HG03378 (cell line): ENCODE measurements at regions not wholly inside any gene's neighbourhood (a gene's known extent, or its start where the extent isn't known, plus 50 kb on each side); places are given as distances from the start of the nearest gene placed in this dataset.

Experiments used
- ATAC-seq: cut with Tn5 transposase; IDR thresholded peaks from one replicate; pipeline ENCODE4 v1.9.1; 2021; ENCODE audit warnings: mild to moderate bottlenecking, moderate library complexity; ENCODE audit not compliant: unreplicated experiment

DNA sequence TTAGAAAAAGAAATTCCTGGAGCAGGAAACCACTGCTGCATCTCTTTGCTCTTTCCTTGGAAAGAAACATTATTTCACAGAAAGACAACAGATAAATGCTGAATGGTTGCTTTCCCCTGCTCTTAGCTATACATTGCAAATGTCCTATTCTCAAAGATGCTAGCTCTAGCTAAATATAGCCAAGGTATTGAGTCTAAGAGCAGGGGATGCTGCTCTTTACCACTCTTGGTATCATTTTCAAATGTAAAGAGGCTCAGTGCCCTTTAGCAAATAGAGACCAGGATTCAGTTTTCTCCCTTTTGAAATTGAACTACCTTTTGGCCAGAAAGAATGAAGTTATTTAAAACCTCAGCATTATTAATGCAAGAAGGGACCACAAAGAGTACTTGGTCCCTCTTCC, 104.0 kb upstream of the FUT8 start:
- ATAC-seq, result no peak

DNA sequence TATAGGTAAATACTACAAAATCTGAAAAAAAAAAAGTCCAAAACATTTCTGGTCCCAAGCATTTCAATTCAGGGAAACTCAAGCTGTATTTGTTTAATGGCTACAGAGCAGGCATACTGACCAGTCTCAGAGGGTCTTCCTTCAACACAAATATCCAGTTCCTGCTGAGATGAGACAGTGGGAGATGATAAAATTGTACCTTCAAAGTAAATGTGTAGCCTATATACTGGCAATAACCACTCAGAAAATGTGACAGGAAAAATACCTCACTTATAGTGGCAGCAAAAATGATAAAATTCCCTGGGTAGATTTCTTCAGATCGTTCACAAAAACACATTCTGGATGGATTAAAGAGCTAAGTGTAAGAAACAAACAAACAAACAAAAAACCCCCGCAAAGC, 102.0 kb upstream of the FUT8 start:
- ATAC-seq, result no peak

GRCh38 chr14:65312859-65313258, 99.7 kb upstream of the FUT8 start:
- no peak for ATAC-seq

- ATAC-seq, result peak; percentile 63
Measured at GRCh38 chr14:65318636-65319506, 93.7 kb upstream of the FUT8 start.

DNA sequence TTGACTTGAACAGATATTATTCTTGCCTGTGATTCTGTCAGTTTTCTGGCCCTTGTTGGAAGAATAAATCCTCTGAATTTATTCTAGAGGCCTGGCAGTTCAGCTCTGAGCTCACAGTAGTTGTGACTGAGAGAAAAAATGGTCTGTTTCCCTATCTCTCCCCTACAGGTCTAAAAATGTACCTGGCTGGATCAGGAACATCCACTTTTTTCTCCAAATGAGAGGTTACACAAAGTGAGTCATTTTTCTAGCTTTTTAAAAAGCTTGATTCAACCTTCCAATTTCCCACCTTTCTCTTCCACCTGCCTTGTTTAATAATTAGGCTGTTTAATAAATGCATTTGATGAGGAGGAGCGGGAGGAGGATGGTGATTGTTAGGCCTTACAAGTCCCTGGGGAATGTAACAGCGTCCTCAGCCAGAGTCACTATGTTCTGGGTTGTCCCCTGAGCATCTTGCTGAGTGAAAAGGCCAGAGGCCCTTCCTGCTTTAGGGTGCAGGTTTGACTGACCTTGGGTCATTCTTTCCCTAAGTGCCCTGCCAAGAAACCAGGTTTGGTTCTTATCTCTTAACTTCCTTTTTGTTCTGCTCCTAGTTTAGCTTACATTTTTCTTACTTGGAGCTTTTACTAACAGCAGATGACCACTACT, 91.7 kb upstream of the FUT8 start:
- no peak for ATAC-seq

DNA sequence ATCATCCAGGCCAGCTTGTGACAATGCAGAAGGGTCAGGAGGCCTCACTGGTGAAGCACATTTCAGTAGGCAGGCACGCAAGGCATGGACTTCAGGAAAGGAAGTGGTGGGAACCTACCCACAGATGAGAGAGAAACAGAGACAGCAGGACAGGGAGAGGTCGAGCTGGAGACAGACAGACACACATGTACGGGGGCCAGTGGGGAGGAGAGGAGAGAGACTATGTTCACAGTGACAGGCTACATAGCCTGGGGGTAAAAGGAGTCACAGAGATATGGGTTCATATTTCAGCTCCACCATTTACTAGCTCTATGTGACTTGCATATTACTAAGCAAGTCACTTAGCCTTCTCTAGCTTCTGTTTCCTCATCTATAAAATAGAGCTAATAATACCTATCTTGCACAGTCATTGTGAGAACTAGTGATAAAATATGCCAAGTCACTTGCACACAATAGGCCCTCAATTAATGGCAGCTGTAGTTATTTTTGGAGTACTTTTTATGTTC, 91.1 kb upstream of the FUT8 start:
- ATAC-seq, result peak; percentile 45

GRCh38 chr14:65329481-65329880, 83.0 kb upstream of the FUT8 start:
- ATAC-seq, result no peak

GRCh38 chr14:65329911-65330310, 82.6 kb upstream of the FUT8 start:
- ATAC-seq, result no peak

DNA sequence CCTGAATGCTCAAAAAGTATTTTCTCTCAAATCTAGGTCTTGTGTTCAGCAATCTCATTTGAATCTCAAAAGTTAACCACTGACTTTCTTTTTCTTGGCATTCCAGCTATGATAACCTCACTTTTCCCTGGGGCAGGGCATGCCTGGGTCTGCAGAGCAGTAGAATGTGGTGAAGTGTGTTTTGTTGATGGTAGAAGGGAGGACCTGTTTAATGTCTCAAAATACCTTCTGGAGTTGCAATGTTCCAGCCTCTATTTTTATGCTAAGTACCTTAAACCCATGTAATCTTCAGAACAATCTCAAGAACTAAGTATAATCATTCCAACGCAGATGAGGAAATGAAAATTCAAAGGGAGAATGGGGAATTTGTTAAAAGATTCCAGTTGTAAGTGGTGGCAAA, 82.1 kb upstream of the FUT8 start:
- no peak for ATAC-seq

DNA sequence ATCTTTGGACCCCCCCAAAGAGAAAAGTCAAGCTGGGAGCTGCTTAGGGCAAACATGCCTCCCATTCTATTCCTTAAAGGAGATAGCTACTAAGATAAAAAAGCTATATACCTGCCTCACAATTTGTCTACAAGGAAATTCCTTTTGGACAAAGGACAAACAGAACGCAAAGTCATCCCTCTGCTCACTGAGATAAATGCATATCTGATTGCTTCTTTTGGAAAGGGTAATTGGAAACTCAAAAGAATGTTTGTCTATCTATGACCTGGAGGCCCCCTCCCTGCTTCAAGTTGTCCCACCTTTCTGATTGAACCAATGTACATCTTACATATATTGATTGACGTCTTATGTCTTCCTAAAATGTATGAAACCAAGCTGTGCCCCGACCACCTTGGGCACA, 80.9 kb upstream of the FUT8 start:
- ATAC-seq, result no peak

GRCh38 chr14:65332141-65332871, 80.2 kb upstream of the FUT8 start:
- no peak for ATAC-seq

DNA sequence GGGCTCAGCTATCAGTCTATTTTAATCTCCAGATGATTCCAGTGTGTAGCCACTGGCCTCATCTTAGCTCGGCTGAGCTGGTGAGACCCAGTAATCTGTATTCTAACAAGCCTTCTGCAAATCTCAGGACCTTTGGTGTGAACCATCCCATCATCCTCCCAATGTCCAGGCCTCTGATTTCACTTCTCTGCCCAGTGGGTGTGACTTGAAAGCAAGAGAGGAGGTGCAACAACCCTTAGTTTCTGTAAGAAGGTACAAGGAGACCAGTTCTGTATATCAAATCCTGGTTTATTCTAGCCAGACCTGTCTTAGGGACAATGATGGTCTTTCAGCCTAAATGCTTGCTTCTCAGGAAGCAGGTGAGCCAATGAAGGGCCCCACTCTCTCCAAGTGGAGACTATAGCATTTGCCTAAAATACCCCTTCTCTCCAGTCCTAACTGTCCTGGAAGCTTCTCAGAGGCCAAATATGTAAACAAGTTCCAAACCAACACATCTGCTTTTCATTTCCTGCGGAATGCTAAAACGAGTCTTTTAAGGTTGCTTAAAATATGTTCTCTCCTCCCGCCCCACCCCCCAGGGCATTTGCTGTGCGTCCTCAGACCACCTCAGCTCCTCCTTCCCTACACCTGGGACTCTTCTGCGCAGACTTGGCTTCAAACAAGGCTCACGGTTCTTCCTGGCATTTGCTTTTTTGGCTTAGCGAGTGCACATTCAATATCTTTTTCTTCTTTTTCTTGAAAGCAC, 78.4 kb upstream of the FUT8 start:
- no peak for ATAC-seq

GRCh38 chr14:65334765-65335410, 77.6 kb upstream of the FUT8 start:
- ATAC-seq, result no peak

- no peak for ATAC-seq
Measured at GRCh38 chr14:65335411-65335947, 77.1 kb upstream of the FUT8 start.

DNA sequence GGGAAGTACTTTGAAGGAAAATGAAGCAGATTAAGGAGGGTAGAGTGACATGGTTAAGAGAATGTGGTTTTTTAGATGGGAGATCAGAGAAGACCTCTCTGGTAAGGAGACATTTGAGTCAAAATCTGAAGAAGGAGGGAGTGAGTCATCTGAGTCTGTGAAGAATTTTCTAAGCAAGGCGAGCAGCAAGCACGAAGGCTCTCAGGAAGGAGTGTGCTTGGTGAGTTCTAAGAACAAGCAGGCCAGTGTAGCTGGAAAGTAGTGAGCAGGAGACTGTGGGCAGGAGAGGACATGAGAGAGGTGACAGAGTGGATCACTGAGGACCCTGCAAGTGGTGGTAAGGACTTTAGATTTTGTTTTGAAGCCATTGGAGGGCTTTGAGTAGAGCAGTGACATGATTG, 76.3 kb upstream of the FUT8 start:
- peak; percentile 55 for ATAC-seq

GRCh38 chr14:65339866-65340265, 72.7 kb upstream of the FUT8 start:
- ATAC-seq, result no peak

- no peak for ATAC-seq
Measured at GRCh38 chr14:65344011-65344410, 68.5 kb upstream of the FUT8 start.

- ATAC-seq, result no peak
Measured at GRCh38 chr14:65345266-65345665, 67.3 kb upstream of the FUT8 start.

DNA sequence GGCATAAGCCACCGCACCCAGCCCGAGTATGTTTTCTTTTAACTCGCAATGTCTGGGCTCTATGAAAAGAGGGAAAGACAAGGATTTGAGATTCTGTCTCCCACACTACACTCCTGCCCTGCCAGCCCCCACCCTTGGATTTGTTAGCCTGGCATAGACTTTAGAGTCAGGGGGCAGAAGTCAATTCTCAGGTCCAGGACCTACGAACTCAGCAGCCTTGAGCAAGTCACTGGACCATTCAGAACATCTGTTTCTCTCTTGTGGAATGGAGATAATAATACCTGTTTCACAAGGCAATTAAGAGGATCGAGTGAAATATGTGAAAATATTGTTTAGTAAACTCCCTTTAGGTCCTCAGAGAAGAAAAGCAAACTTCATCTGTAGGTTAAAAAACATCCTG, 66.1 kb upstream of the FUT8 start:
- no peak for ATAC-seq

DNA sequence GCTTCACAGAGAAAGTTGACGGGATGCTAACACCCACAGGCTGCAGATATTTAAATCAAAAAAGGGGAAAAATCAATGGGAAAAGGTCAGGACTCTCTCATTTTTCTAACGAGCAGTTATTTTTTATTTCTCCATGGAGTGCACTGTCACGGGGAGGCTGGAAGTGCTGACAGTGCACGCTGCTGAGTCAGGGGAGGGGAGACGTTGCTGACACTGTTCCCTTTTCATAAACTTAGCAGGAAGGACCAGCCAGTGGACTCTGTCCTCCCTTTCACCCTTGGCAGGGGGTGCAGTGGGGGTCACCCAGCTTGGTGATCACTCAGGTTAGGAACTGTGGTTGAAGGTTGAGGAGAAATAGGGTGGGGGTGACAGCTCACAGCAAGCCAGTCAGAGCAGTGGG, 65.6 kb upstream of the FUT8 start:
- ATAC-seq, result no peak
